ENCODE measurements at regions not wholly inside any gene's neighbourhood (a gene's known extent, or its start where the extent isn't known, plus 50 kb on each side); places are given as distances from the start of the nearest gene placed in this dataset.
A peak's percentile ranks its signal among the peaks of the same experiment; 100 is the strongest.

GRCh38 chr7:106358103-106358663 is 73.4 kb upstream of the NAMPT start:
- peak overlapping the region in 1 of 8 donors; percentile 24 for H3K4me3 ChIP-seq
- peaks cover 0 to 14% (median 0%) of the 10 kb centered on the region in 6 donors for H3K4me1 ChIP-seq
- intact Hi-C loops (cut with DNase I; ENCODE audit: low total_unique reads), result no loop called here
- peaks cover 0 to 8% (median 0%) of the 10 kb centered on the region in 7 donors for H3K27me3 ChIP-seq (replicated peaks in 1 of 7)
- 80 to 93% (median 90%) methylated on average over 2 of the region's 2 CpGs for WGBS, 5 donors
- TF ChIP-seq CTCF (IDR thresholded peaks at IDR 0.05 in 8 of 11, conservative IDR thresholded peaks at IDR 0.05 in 3 of 11) (no peak), POLR2AphosphoS5 (IDR thresholded peaks at IDR 0.05) (no peak), POLR2A (IDR thresholded peaks at IDR 0.05) (no peak)
- no peak for DNase-seq
- peak overlapping the region in 4 of 8 donors; percentile 16 to 75 (median 49) for H3K27ac ChIP-seq
- H3K9me3 ChIP-seq, result no peaks in the 10 kb centered on the region
- H3K36me3 ChIP-seq, result no peaks in the 10 kb centered on the region

- Histone ChIP-seq H3K9me3 (no peaks in the 10 kb centered on the region), H3K27me3 (replicated peaks in 1 of 7) (peaks cover 0 to 8% (median 0%) of the 10 kb centered on the region in 7 donors), H3K27ac (peak overlapping the region in 5 of 8 donors; percentile 16 to 75 (median 42)), H3K36me3 (no peaks in the 10 kb centered on the region), H3K4me3 (peak overlapping the region in 1 of 8 donors; percentile 24), H3K4me1 (peaks cover 0 to 14% (median 0%) of the 10 kb centered on the region in 6 donors)
- WGBS, 5 donors, result 41 to 70% (median 52%) methylated on average over 4 of the region's 4 CpGs
- intact Hi-C loops (cut with DNase I; ENCODE audit: low total_unique reads), result no loop called here
- no peak for DNase-seq
- TF ChIP-seq POLR2AphosphoS5 (IDR thresholded peaks at IDR 0.05) (no peak), POLR2A (IDR thresholded peaks at IDR 0.05) (no peak), CTCF (IDR thresholded peaks at IDR 0.05 in 8 of 11, conservative IDR thresholded peaks at IDR 0.05 in 3 of 11) (no peak)
These were observed 72.9 kb upstream of the NAMPT start for GRCh38 chr7:106357675-106358074.

GRCh38 chr7:106354822-106355221 is 70.0 kb upstream of the NAMPT start:
- TF ChIP-seq CTCF (IDR thresholded peaks at IDR 0.05 in 8 of 11, conservative IDR thresholded peaks at IDR 0.05 in 3 of 11) (no peak), POLR2AphosphoS5 (IDR thresholded peaks at IDR 0.05) (no peak), POLR2A (IDR thresholded peaks at IDR 0.05) (no peak)
- no peak for DNase-seq
- H3K9me3 ChIP-seq, result peaks cover 0 to 6% (median 6%) of the 10 kb centered on the region in 8 donors
- H3K27me3 ChIP-seq (replicated peaks in 1 of 7), result peaks cover 0 to 8% (median 0%) of the 10 kb centered on the region in 7 donors
- WGBS, 5 donors, result 78 to 88% (median 82%) methylated on average over 3 of the region's 3 CpGs
- no peak overlapping the region for H3K4me3 ChIP-seq
- H3K4me1 ChIP-seq, result peaks cover 0 to 14% (median 0%) of the 10 kb centered on the region in 6 donors
- no peak overlapping the region for H3K27ac ChIP-seq
- no peaks in the 10 kb centered on the region for H3K36me3 ChIP-seq
- intact Hi-C loops (cut with DNase I; ENCODE audit: low total_unique reads), result no loop called here

- no peaks in the 10 kb centered on the region for H3K27me3 ChIP-seq (replicated peaks in 1 of 7)
- intact Hi-C loops (cut with DNase I; ENCODE audit: low total_unique reads), result no loop called here
- DNase-seq, result no peak
- no peaks in the 10 kb centered on the region for H3K36me3 ChIP-seq
- H3K9me3 ChIP-seq, result peaks cover 0 to 14% (median 13%) of the 10 kb centered on the region in 8 donors
- no peak overlapping the region for H3K27ac ChIP-seq
- H3K4me3 ChIP-seq, result no peak overlapping the region
- WGBS, 5 donors, result 2 to 98% (median 54%) methylated on average over 1 of the region's 1 CpG
- H3K4me1 ChIP-seq, result peaks cover 0 to 14% (median 0%) of the 10 kb centered on the region in 6 donors
- TF ChIP-seq CTCF (IDR thresholded peaks at IDR 0.05 in 8 of 11, conservative IDR thresholded peaks at IDR 0.05 in 3 of 11) (no peak), POLR2AphosphoS5 (IDR thresholded peaks at IDR 0.05) (no peak), POLR2A (IDR thresholded peaks at IDR 0.05) (no peak)
These were observed 69.2 kb upstream of the NAMPT start for GRCh38 chr7:106353944-106354343.

All from spleen (tissue), 11 donors.